ENCODE measurements at regions not wholly inside any gene's neighbourhood (a gene's known extent, or its start where the extent isn't known, plus 50 kb on each side); places are given as distances from the start of the nearest gene placed in this dataset.

- no peak for TF ChIP-seq EZH2phosphoT487 (IDR thresholded peaks at IDR 0.05; ENCODE audit: insufficient read depth, low read depth)
- no peak for TF ChIP-seq EZH2 (IDR thresholded peaks at IDR 0.05; ENCODE audit: insufficient read depth, poor library complexity, severe bottlenecking)
Observed at GRCh38 chr7:81611805-81612204, 158.0 kb downstream of the HGF start.
